H1 (cell line): ENCODE measurements at regions not wholly inside any gene's neighbourhood (a gene's known extent, or its start where the extent isn't known, plus 50 kb on each side); places are given as distances from the start of the nearest gene placed in this dataset.

ENCODE experiments used
- EP300 ChIP-seq, 2 experiments: IDR thresholded peaks; 1 replicate in 1 of 2; 2 replicates in 1 of 2; pipeline ENCODE4 v1.6.1; 2011 to 2012; ENCODE audit warnings: low read depth in 2 of 2, low read length in 2 of 2, mild to moderate bottlenecking in 2 of 2, borderline replicate concordance in 1 of 2, inconsistent platforms in 1 of 2, moderate library complexity in 1 of 2
- EZH2 ChIP-seq: fragments of 200-600 bp; sonication (generic); IDR thresholded peaks from 2 replicates; pipeline ENCODE4 v1.7.1; 2012; ENCODE audit warnings: low read depth, mild to moderate bottlenecking, moderate library complexity, low read length, inconsistent platforms; ENCODE audit not compliant: severe bottlenecking
- POLR2AphosphoS5 ChIP-seq: IDR thresholded peaks from 2 replicates; pipeline ENCODE4 v1.6.1; 2011; ENCODE audit warnings: low read depth, low read length
- SIN3A ChIP-seq, 2 experiments: IDR thresholded peaks in 1 of 2; conservative IDR thresholded peaks in 1 of 2; 2 replicates each; pipeline ENCODE4 v1.6.1; 2011 to 2012; ENCODE audit warnings: low read length in 2 of 2, improper control_type of control experiment in 1 of 2, low read depth in 1 of 2, mild to moderate bottlenecking in 1 of 2
- TAF1 ChIP-seq: IDR thresholded peaks from 2 replicates; pipeline ENCODE4 v1.6.1; 2011; ENCODE audit warnings: mild to moderate bottlenecking, low read depth, low read length
- TF ChIP-seq, protein P1 (sequence below): IDR thresholded peaks from 2 replicates; pipeline ENCODE4 v1.6.1; 2012; ENCODE audit warnings: inconsistent platforms

- TF ChIP-seq POLR2AphosphoS5 (no peak), SIN3A (conservative IDR thresholded peaks at IDR 0.05 in 1 of 2, IDR thresholded peaks at IDR 0.05 in 1 of 2; ENCODE audit: low read depth in 1 of 2, low read length in 2 of 2) (no peak), EP300 (IDR thresholded peaks at IDR 0.05; ENCODE audit: borderline replicate concordance in 1 of 2, low read depth in 2 of 2, low read length in 2 of 2) (no peak), TAF1 (no peak), EZH2 (no peak)
- TF ChIP-seq, protein P1, sequence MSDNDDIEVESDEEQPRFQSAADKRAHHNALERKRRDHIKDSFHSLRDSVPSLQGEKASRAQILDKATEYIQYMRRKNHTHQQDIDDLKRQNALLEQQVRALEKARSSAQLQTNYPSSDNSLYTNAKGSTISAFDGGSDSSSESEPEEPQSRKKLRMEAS, result no peak
Observed at GRCh38 chr1:209427811-209428210, 155.7 kb upstream of the CAMK1G start.
